ENCODE measurements at regions not wholly inside any gene's neighbourhood (a gene's known extent, or its start where the extent isn't known, plus 50 kb on each side); places are given as distances from the start of the nearest gene placed in this dataset.

DNA sequence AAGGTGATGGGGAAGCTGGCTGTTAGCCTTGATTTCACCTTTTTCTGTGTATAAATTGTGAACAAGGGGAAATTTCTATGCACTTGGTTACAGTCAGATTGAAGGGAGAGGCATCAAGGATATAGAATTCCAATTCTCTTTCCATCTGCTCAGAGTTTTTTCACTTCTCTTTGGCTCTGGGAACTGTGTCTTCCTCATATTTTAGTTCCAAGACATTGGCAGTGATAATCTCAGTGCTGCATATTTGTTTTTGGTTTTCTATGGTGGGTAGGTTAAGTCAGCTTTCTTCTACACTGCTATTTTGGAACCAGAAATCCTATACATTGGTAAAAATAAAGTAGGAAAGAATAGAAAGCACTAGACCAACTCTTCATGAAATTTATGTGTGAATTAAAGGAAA, 569.6 kb upstream of the CXADR start:
- no peak for TF ChIP-seq POLR2A (IDR thresholded peaks at IDR 0.05)
- TF ChIP-seq, protein P1, sequence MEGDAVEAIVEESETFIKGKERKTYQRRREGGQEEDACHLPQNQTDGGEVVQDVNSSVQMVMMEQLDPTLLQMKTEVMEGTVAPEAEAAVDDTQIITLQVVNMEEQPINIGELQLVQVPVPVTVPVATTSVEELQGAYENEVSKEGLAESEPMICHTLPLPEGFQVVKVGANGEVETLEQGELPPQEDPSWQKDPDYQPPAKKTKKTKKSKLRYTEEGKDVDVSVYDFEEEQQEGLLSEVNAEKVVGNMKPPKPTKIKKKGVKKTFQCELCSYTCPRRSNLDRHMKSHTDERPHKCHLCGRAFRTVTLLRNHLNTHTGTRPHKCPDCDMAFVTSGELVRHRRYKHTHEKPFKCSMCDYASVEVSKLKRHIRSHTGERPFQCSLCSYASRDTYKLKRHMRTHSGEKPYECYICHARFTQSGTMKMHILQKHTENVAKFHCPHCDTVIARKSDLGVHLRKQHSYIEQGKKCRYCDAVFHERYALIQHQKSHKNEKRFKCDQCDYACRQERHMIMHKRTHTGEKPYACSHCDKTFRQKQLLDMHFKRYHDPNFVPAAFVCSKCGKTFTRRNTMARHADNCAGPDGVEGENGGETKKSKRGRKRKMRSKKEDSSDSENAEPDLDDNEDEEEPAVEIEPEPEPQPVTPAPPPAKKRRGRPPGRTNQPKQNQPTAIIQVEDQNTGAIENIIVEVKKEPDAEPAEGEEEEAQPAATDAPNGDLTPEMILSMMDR (IDR thresholded peaks at IDR 0.05), result no peak

DNA sequence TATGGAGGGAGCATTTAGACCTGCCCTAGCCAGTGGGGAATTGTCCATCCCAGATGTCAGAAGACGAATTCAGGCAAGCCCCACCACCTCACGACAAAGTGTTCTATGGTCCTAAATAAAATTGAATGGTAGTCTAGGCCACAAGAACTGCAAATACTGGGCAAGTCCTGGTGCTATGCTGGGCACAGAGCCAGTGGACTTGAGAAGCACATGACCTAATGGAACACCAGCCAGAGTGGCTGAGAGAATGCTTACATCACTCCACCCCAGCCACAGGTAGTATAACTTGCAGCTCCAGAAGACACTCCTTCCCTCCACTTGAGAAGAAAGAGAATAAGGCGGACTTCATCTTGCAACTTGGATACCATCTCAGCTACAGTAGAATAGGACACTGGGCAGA, 567.3 kb upstream of the CXADR start:
- 92 to 95% methylated on average over 3 of the region's 3 CpGs for WGBS, 2 donors
- no peak for DNase-seq (ENCODE audit: low spot score in 2 of 2)
- TF ChIP-seq, protein P1 (IDR thresholded peaks at IDR 0.05), result no peak
- no peak for TF ChIP-seq POLR2A (IDR thresholded peaks at IDR 0.05)
- intact Hi-C loops (cut with DNase I; ENCODE audit: low total_unique reads), result no loop called here
- no peak overlapping the region for H3K4me3 ChIP-seq (ENCODE audit: low read depth, poor library complexity, severe bottlenecking)

More for the DNA sequence above, 569.6 kb upstream of the CXADR start:
- no peak overlapping the region for H3K4me3 ChIP-seq (ENCODE audit: low read depth, poor library complexity, severe bottlenecking)
- no peak for DNase-seq (ENCODE audit: low spot score in 2 of 2)
- intact Hi-C loops (cut with DNase I; ENCODE audit: low total_unique reads), result no loop called here

DNA sequence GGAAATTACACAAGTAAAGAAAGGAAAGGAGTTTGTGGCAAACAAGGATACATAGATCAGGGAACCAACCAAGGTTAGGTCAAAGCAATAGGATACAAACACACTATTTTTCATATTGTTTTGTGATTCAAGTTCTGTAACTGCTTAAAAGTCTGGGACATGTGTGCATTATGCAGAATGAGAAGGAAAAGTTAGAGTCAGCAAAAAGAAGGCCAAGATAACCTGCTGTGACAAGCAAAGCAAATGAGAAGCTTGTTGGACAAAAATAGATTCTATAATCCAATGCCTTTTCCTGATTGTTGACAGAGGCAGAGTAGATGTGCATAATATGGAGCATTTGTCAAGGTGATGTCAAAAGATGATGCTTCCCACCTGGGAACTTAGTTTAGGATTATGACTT, 556.0 kb upstream of the CXADR start:
- intact Hi-C loops (cut with DNase I; ENCODE audit: low total_unique reads), result no loop called here
- H3K4me3 ChIP-seq (ENCODE audit: low read depth, poor library complexity, severe bottlenecking), result no peak overlapping the region
- TF ChIP-seq, protein P1 (IDR thresholded peaks at IDR 0.05), result no peak
- TF ChIP-seq POLR2A (IDR thresholded peaks at IDR 0.05), result no peak

DNA sequence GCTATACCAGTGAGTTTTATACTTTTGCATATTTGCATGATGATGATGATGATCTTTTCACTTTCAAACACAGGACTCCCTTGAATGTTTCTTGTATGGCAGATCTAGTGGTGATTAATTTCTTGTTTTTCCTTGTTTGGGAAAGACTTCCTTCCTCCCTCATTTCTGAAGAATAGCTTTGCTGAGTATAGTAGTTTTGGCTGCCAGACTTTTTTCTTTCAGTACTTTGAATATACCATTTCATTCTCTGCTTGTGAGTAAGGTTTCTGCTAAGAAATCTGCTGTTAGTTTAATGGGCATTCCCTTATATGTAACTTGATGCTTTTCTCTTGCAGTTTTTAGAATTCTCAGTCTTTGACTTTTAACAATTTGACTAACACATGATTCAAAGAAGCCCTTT, 547.4 kb upstream of the CXADR start:
- H3K4me3 ChIP-seq (ENCODE audit: low read depth, poor library complexity, severe bottlenecking), result no peak overlapping the region
- intact Hi-C loops (cut with DNase I; ENCODE audit: low total_unique reads), result no loop called here
- DNase-seq (ENCODE audit: low spot score in 2 of 2), result no peak
- no peak for TF ChIP-seq POLR2A (IDR thresholded peaks at IDR 0.05)
- TF ChIP-seq, protein P1 (IDR thresholded peaks at IDR 0.05), result no peak

More for the DNA sequence above, 556.0 kb upstream of the CXADR start:
- DNase-seq (ENCODE audit: low spot score in 2 of 2), result no peak

DNA sequence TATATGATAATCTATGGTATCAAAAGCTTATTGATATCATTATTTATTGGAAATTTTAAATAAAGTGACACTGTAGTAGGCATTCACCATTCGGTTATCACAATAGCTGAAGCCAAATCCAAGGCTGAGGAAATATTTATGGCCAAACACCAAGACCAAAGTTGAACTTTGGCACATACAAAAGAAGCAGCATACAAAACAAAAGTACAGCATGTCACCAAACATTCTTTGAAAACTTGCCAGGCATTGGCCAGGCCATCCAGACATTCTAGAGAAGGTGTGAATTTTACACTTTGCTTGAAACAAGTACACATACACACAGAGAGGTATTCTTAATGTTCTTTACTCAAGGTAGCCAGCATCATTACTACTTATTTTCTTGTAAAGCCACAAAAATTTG, 544.4 kb upstream of the CXADR start:
- 57 to 59% methylated on average over 1 of the region's 1 CpG for WGBS, 2 donors
- DNase-seq (ENCODE audit: low spot score in 2 of 2), result no peak
- H3K4me3 ChIP-seq (ENCODE audit: low read depth, poor library complexity, severe bottlenecking), result no peak overlapping the region
- intact Hi-C loops (cut with DNase I; ENCODE audit: low total_unique reads), result no loop called here
- TF ChIP-seq, protein P1 (IDR thresholded peaks at IDR 0.05), result no peak
- no peak for TF ChIP-seq POLR2A (IDR thresholded peaks at IDR 0.05)

DNA sequence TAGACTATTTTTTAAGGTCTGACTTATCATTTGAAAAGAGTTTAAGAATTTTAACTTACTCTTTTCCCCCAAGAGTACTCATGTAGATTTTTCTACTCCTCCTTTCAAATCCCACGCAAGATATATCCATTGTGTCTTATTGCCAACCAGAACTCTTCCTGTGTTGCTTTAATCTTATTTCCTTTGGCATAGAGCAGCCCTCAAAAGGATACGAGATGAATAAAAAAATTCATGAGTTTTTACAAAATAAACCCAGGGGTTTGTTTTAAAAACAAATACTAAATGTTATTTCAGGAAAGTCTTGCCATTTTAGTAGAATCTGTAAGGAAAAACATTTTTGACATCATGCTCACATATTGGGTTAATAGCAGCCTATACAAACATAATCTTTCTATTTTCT, 543.2 kb upstream of the CXADR start:
- WGBS, 2 donors, result 57 to 65% methylated on average over 2 of the region's 2 CpGs
- TF ChIP-seq, protein P1 (IDR thresholded peaks at IDR 0.05), result no peak
- TF ChIP-seq POLR2A (IDR thresholded peaks at IDR 0.05), result no peak
- intact Hi-C loops (cut with DNase I; ENCODE audit: low total_unique reads), result no loop called here
- H3K4me3 ChIP-seq (ENCODE audit: low read depth, poor library complexity, severe bottlenecking), result no peak overlapping the region
- DNase-seq (ENCODE audit: low spot score in 2 of 2), result no peak
